ENCODE measurements at regions not wholly inside any gene's neighbourhood (a gene's known extent, or its start where the extent isn't known, plus 50 kb on each side); places are given as distances from the start of the nearest gene placed in this dataset.

DNA sequence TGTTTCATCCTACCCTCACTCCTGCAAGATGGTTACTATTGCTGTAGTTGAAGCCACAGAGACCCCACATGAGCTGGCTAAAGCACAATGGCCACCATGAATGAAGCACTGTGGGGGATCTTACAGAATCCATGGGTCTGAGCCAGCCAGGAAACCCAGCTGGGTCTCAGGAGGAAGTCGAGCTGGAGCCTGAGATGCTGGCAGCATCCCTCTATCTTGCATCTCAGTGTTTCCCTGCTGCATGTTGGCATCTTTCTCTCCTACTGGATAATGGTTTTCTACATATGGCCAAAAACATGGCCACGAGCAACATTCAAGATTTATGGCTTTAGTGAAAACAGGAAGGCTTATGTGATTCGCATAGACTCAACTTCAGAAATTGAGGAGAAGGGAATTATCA, 219.3 kb upstream of the SNX19 start:
- no TSS peak for BruUV-seq (replicated peaks)
- Mint-ChIP-seq H3K27me3 (ENCODE audit: insufficient read depth, unreplicated experiment) (no peaks in the 10 kb centered on the region), H3K4me3 (ENCODE audit: unreplicated experiment) (no peak overlapping the region), H3K27ac (ENCODE audit: low read depth, unreplicated experiment) (no peak overlapping the region), H3K9me3 (ENCODE audit: unreplicated experiment) (peaks cover 36% of the 10 kb centered on the region), H3K36me3 (ENCODE audit: insufficient read depth, unreplicated experiment) (no peaks in the 10 kb centered on the region), H3K4me1 (ENCODE audit: insufficient read depth, unreplicated experiment) (no peaks in the 10 kb centered on the region)
- CTCF ChIA-PET, result no interaction called here
- intact Hi-C loops (cut with micrococcal nuclease), result no loop called here
- POLR2A ChIA-PET, result no interaction called here
- DNase-seq (ENCODE audit: unreplicated experiment), result no peak
- TF ChIP-seq, protein P1, sequence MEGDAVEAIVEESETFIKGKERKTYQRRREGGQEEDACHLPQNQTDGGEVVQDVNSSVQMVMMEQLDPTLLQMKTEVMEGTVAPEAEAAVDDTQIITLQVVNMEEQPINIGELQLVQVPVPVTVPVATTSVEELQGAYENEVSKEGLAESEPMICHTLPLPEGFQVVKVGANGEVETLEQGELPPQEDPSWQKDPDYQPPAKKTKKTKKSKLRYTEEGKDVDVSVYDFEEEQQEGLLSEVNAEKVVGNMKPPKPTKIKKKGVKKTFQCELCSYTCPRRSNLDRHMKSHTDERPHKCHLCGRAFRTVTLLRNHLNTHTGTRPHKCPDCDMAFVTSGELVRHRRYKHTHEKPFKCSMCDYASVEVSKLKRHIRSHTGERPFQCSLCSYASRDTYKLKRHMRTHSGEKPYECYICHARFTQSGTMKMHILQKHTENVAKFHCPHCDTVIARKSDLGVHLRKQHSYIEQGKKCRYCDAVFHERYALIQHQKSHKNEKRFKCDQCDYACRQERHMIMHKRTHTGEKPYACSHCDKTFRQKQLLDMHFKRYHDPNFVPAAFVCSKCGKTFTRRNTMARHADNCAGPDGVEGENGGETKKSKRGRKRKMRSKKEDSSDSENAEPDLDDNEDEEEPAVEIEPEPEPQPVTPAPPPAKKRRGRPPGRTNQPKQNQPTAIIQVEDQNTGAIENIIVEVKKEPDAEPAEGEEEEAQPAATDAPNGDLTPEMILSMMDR (IDR thresholded peaks at IDR 0.05; ENCODE audit: unreplicated experiment), result no peak

DNA sequence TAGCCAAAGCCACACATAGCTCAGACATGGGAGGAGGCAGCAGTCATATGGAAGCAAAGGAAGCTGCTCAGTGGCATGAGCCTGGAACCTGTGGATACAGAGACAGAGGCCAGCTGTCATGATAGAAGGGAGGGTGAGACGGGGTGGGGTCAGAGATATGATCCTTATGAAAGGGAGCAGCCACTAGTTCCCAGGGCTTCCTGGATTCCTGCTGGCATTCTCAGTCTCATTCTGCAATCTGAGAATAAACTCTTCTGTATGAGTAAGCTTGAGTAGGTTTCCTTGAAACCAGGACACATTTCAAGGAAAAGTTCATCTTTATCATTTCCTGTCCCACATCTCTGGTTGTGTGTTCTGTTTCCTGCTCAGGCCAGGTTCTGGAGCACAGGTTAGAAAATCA, 220.2 kb upstream of the SNX19 start:
- TF ChIP-seq, protein P1 (IDR thresholded peaks at IDR 0.05; ENCODE audit: unreplicated experiment), result no peak
- Mint-ChIP-seq H3K36me3 (ENCODE audit: insufficient read depth, unreplicated experiment) (no peaks in the 10 kb centered on the region), H3K27ac (ENCODE audit: low read depth, unreplicated experiment) (no peak overlapping the region), H3K27me3 (ENCODE audit: insufficient read depth, unreplicated experiment) (no peaks in the 10 kb centered on the region), H3K4me3 (ENCODE audit: unreplicated experiment) (no peak overlapping the region), H3K4me1 (ENCODE audit: insufficient read depth, unreplicated experiment) (no peaks in the 10 kb centered on the region), H3K9me3 (ENCODE audit: unreplicated experiment) (peaks cover 32% of the 10 kb centered on the region)
- no TSS peak for BruUV-seq (replicated peaks)
- intact Hi-C loops (cut with micrococcal nuclease), result no loop called here
- POLR2A ChIA-PET, result no interaction called here
- DNase-seq (ENCODE audit: unreplicated experiment), result no peak
- CTCF ChIA-PET, result no interaction called here

DNA sequence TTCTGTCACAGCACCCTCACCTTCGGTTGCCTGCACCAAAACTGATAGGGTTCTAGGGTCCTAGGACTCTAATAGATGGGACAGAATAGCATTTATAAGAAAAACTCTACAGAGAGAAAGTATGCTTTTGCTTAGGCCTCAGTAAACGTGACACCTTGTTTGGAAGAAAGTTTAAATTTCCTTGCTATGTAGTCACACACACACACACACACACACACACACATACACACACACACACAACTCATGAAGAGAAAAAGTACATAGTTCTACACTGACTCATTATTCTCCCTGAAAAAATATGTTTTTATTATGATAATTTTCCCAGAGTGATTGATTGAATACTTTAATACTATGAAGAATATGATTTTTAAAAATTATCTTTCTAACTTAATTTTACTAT, 220.8 kb upstream of the SNX19 start:
- intact Hi-C loops (cut with micrococcal nuclease), result no loop called here
- CTCF ChIA-PET, result no interaction called here
- H3K27ac Mint-ChIP-seq (ENCODE audit: low read depth, unreplicated experiment), result no peak overlapping the region
- DNase-seq (ENCODE audit: unreplicated experiment), result no peak
- H3K9me3 Mint-ChIP-seq (ENCODE audit: unreplicated experiment), result peaks cover 26% of the 10 kb centered on the region
- H3K27me3 Mint-ChIP-seq (ENCODE audit: insufficient read depth, unreplicated experiment), result no peaks in the 10 kb centered on the region
- POLR2A ChIA-PET, result no interaction called here
- no peaks in the 10 kb centered on the region for H3K36me3 Mint-ChIP-seq (ENCODE audit: insufficient read depth, unreplicated experiment)
- no TSS peak for BruUV-seq (replicated peaks)
- TF ChIP-seq, protein P1 (IDR thresholded peaks at IDR 0.05; ENCODE audit: unreplicated experiment), result no peak
- H3K4me3 Mint-ChIP-seq (ENCODE audit: unreplicated experiment), result no peak overlapping the region
- H3K4me1 Mint-ChIP-seq (ENCODE audit: insufficient read depth, unreplicated experiment), result no peaks in the 10 kb centered on the region

DNA sequence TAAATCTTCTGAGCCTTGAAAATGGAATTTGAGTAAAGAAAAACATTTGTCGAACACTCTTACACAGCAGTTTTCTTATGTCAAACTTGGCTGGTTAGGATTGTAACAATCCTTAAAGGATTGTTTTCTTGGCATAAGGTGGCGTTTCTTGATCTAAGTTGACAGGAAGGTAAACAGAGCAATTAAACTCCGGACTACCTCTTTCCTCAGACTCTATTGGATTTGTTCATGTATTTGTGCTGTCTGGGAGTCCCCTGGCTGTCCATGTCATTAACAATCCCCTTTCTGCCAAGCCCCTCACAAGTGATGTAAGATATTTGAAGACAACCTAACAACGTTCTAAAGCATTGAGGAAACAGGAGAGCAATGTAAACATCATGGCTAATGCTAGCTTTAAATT, 222.5 kb upstream of the SNX19 start:
- Mint-ChIP-seq H3K36me3 (ENCODE audit: insufficient read depth, unreplicated experiment) (no peaks in the 10 kb centered on the region), H3K4me3 (ENCODE audit: unreplicated experiment) (no peak overlapping the region), H3K27ac (ENCODE audit: low read depth, unreplicated experiment) (no peak overlapping the region), H3K9me3 (ENCODE audit: unreplicated experiment) (peaks cover 12% of the 10 kb centered on the region), H3K4me1 (ENCODE audit: insufficient read depth, unreplicated experiment) (no peaks in the 10 kb centered on the region), H3K27me3 (ENCODE audit: insufficient read depth, unreplicated experiment) (no peaks in the 10 kb centered on the region)
- ChIA-PET POLR2A (no interaction called here), CTCF (no interaction called here)
- intact Hi-C loops (cut with micrococcal nuclease), result no loop called here
- DNase-seq (ENCODE audit: unreplicated experiment), result no peak
- TF ChIP-seq, protein P1 (IDR thresholded peaks at IDR 0.05; ENCODE audit: unreplicated experiment), result no peak
- BruUV-seq (replicated peaks), result no TSS peak

All from MCF 10A (cell line).